ENCODE measurements at regions not wholly inside any gene's neighbourhood (a gene's known extent, or its start where the extent isn't known, plus 50 kb on each side); places are given as distances from the start of the nearest gene placed in this dataset.

GRCh38 chr2:30358842-30359241 lies 88.2 kb upstream of the LCLAT1 start:
- Mint-ChIP-seq H3K4me3 (no peak overlapping the region), H3K4me1 (peaks cover 3% of the 10 kb centered on the region), H3K9me3 (no peaks in the 10 kb centered on the region), H3K27ac (no peak overlapping the region), H3K27me3 (ENCODE audit: insufficient read depth) (no peaks in the 10 kb centered on the region), H3K36me3 (ENCODE audit: low read depth) (no peaks in the 10 kb centered on the region)
- DNase-seq, result no peak
- no peak for TF ChIP-seq CTCF (conservative IDR thresholded peaks at IDR 0.05)
- Histone ChIP-seq H3K9me3 (ENCODE audit: control insufficient read depth, low read length) (no peaks in the 10 kb centered on the region), H3K36me3 (ENCODE audit: control insufficient read depth, insufficient read depth, low read length) (no peaks in the 10 kb centered on the region), H3K27me3 (ENCODE audit: control insufficient read depth, insufficient read depth, low read length, poor library complexity, severe bottlenecking) (no peaks in the 10 kb centered on the region), H3K4me3 (ENCODE audit: low read length) (no peak overlapping the region), H3K4me1 (ENCODE audit: control insufficient read depth, insufficient read depth, low read length) (no peaks in the 10 kb centered on the region), H3K27ac (ENCODE audit: low read depth, low read length) (no peak overlapping the region), H3K9ac (ENCODE audit: extremely low read depth, low read length, poor library complexity, severe bottlenecking) (no peak overlapping the region)
- WGBS, 2 experiments (ENCODE audit: insufficient coverage in 1 of 2, insufficient read length in 1 of 2), result 92 to 95% methylated on average over 2 to 6 of the region's 6 CpGs

- H3K27ac Mint-ChIP-seq, result no peak overlapping the region
- H3K27me3 ChIP-seq (ENCODE audit: control insufficient read depth, insufficient read depth, low read length, poor library complexity, severe bottlenecking), result no peaks in the 10 kb centered on the region
- 85 to 90% methylated on average over 4 to 7 of the region's 7 CpGs for WGBS, 2 experiments (ENCODE audit: insufficient coverage in 1 of 2, insufficient read length in 1 of 2)
- no peaks in the 10 kb centered on the region for H3K36me3 ChIP-seq (ENCODE audit: control insufficient read depth, insufficient read depth, low read length)
- peaks cover 3% of the 10 kb centered on the region for H3K4me1 Mint-ChIP-seq
- no peaks in the 10 kb centered on the region for H3K4me1 ChIP-seq (ENCODE audit: control insufficient read depth, insufficient read depth, low read length)
- H3K4me3 Mint-ChIP-seq, result no peak overlapping the region
- no peaks in the 10 kb centered on the region for H3K9me3 Mint-ChIP-seq
- no peak for DNase-seq
- no peaks in the 10 kb centered on the region for H3K27me3 Mint-ChIP-seq (ENCODE audit: insufficient read depth)
- no peaks in the 10 kb centered on the region for H3K9me3 ChIP-seq (ENCODE audit: control insufficient read depth, low read length)
- H3K36me3 Mint-ChIP-seq (ENCODE audit: low read depth), result no peaks in the 10 kb centered on the region
- TF ChIP-seq CTCF (conservative IDR thresholded peaks at IDR 0.05), result no peak
- H3K27ac ChIP-seq (ENCODE audit: low read depth, low read length), result no peak overlapping the region
- no peak overlapping the region for H3K4me3 ChIP-seq (ENCODE audit: low read length)
- H3K9ac ChIP-seq (ENCODE audit: extremely low read depth, low read length, poor library complexity, severe bottlenecking), result no peak overlapping the region
These were observed 87.3 kb upstream of the LCLAT1 start for GRCh38 chr2:30359644-30360167.

DNA sequence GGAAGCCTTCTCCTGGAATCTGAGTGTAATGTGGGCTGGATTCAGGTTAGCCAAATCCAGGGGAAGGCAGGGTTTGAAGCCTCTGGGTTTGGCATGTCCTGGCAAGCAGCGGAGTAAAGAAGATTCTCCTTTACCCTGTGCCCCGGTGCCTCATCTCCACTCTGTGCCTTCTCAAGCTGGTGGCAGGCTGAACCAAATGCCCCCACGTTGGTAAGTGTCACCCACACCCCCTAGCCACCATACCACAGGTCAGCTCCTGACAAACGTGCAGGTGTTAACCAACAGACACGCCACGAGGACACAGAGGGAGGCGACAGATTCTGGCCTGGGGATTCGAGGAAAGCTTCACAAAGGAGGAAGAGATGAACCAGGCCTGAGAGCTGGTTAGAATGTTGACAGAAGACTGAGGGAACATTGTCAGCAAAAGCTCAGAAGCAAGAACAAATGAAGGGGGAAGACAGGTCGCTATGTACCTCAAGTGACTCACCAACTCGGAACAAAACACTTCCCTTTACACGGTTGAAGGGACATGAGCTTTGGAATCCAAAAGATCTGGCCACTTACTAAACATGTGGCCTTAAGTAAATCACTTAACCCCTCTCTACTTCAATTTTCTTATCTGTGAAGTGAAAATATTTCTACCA lies 85.2 kb upstream of the LCLAT1 start:
- Histone ChIP-seq H3K9me3 (ENCODE audit: control insufficient read depth, low read length) (no peaks in the 10 kb centered on the region), H3K9ac (ENCODE audit: extremely low read depth, low read length, poor library complexity, severe bottlenecking) (no peak overlapping the region), H3K4me1 (ENCODE audit: control insufficient read depth, insufficient read depth, low read length) (no peaks in the 10 kb centered on the region), H3K4me3 (ENCODE audit: low read length) (no peak overlapping the region), H3K27ac (ENCODE audit: low read depth, low read length) (no peak overlapping the region), H3K27me3 (ENCODE audit: control insufficient read depth, insufficient read depth, low read length, poor library complexity, severe bottlenecking) (no peaks in the 10 kb centered on the region), H3K36me3 (ENCODE audit: control insufficient read depth, insufficient read depth, low read length) (no peaks in the 10 kb centered on the region)
- Mint-ChIP-seq H3K36me3 (ENCODE audit: low read depth) (no peaks in the 10 kb centered on the region), H3K27ac (no peak overlapping the region), H3K27me3 (ENCODE audit: insufficient read depth) (no peaks in the 10 kb centered on the region), H3K4me3 (no peak overlapping the region), H3K9me3 (no peaks in the 10 kb centered on the region), H3K4me1 (peaks cover 3% of the 10 kb centered on the region)
- WGBS, 2 experiments (ENCODE audit: insufficient coverage in 1 of 2, insufficient read length in 1 of 2), result 81 to 88% methylated on average over 7 to 11 of the region's 11 CpGs
- DNase-seq, result no peak
- TF ChIP-seq CTCF (conservative IDR thresholded peaks at IDR 0.05), result no peak

All from endodermal cell (in vitro differentiated cells).